Astrocyte (in vitro differentiated cells and primary cell): ENCODE measurements at regions not wholly inside any gene's neighbourhood (a gene's known extent, or its start where the extent isn't known, plus 50 kb on each side); places are given as distances from the start of the nearest gene placed in this dataset.

Source experiments
- DNase-seq: peaks from one replicate; pipeline ENCODE4 v3.0.0-alpha.2; 2010; ENCODE audit warnings: low read depth
- FAIRE-seq: peaks from 2 replicates; lab custom pipeline; 2011; peaks lifted over from hg19 to GRCh38; lab: Jason Lieb, UNC
- H2AFZ ChIP-seq: 2 replicates; pipeline ENCODE4 v1.6.0; 2012; ENCODE audit warnings: low read depth, low read length, inconsistent platforms
- H3K27ac ChIP-seq: 2 replicates; pipeline ENCODE4 v1.5.1; 2011; ENCODE audit warnings: low read depth, low read length, inconsistent platforms
- H3K27me3 ChIP-seq: 2 replicates; pipeline ENCODE4 v1.6.0; 2011; ENCODE audit warnings: low read length, inconsistent platforms; ENCODE audit not compliant: insufficient read depth
- H3K36me3 ChIP-seq: 2 replicates; pipeline ENCODE4 v1.5.1; 2011; ENCODE audit warnings: low read length, inconsistent platforms; ENCODE audit not compliant: insufficient read depth
- H3K4me1 ChIP-seq: 2 replicates; pipeline ENCODE4 v1.5.1; 2011; ENCODE audit warnings: low read length, inconsistent platforms; ENCODE audit not compliant: insufficient read depth
- H3K4me2 ChIP-seq: 2 replicates; pipeline ENCODE4 v1.6.0; 2012; ENCODE audit warnings: low read length, inconsistent platforms
- H3K4me3 ChIP-seq: 2 replicates; pipeline ENCODE4 v1.5.1; 2011; ENCODE audit warnings: low read depth, mild to moderate bottlenecking, low read length, inconsistent platforms; ENCODE audit not compliant: insufficient read depth
- H3K79me2 ChIP-seq: 2 replicates; pipeline ENCODE4 v1.6.0; 2012; ENCODE audit warnings: mild to moderate bottlenecking, low read length, inconsistent platforms; ENCODE audit not compliant: insufficient read depth
- H3K9ac ChIP-seq: 2 replicates; pipeline ENCODE4 v1.6.0; 2012; ENCODE audit warnings: mild to moderate bottlenecking, low read length, inconsistent platforms
- H3K9me3 ChIP-seq: 2 replicates; pipeline ENCODE4 v1.5.1; 2012; ENCODE audit warnings: low read depth, mild to moderate bottlenecking, low read length, inconsistent platforms; ENCODE audit not compliant: insufficient read depth
- H4K20me1 ChIP-seq: 2 replicates; pipeline ENCODE4 v1.6.0; 2012; ENCODE audit warnings: low read length, inconsistent platforms; ENCODE audit not compliant: insufficient read depth
- H3K27ac Mint-ChIP-seq: one replicate; pipeline ENCODE4 v1.8.0; 2021; ENCODE audit warnings: mild to moderate bottlenecking, mixed read lengths; ENCODE audit not compliant: unreplicated experiment
- H3K27me3 Mint-ChIP-seq: one replicate; pipeline ENCODE4 v1.8.0; 2021; ENCODE audit warnings: low read depth, mixed read lengths; ENCODE audit not compliant: unreplicated experiment
- H3K36me3 Mint-ChIP-seq: one replicate; pipeline ENCODE4 v1.8.0; 2021; ENCODE audit warnings: low read depth, mixed read lengths; ENCODE audit not compliant: unreplicated experiment
- H3K4me1 Mint-ChIP-seq: one replicate; pipeline ENCODE4 v1.8.0; 2021; ENCODE audit warnings: low read depth, mixed read lengths; ENCODE audit not compliant: unreplicated experiment
- H3K4me3 Mint-ChIP-seq: one replicate; pipeline ENCODE4 v1.8.0; 2021; ENCODE audit warnings: mild to moderate bottlenecking, moderate library complexity, mixed read lengths; ENCODE audit not compliant: unreplicated experiment
- H3K9me3 Mint-ChIP-seq: one replicate; pipeline ENCODE4 v1.8.0; 2021; ENCODE audit warnings: mild to moderate bottlenecking, mixed read lengths; ENCODE audit not compliant: unreplicated experiment
- CTCF ChIP-seq: IDR thresholded peaks from 2 replicates; pipeline ENCODE4 v1.5.1; 2011; ENCODE audit warnings: low read depth, mild to moderate bottlenecking, inconsistent platforms, low read length, moderate library complexity; ENCODE audit not compliant: insufficient read depth
- EZH2 ChIP-seq: IDR thresholded peaks from 2 replicates; pipeline ENCODE4 v1.6.1; 2012; ENCODE audit warnings: mild to moderate bottlenecking, low read length, inconsistent platforms; ENCODE audit not compliant: insufficient read depth

- Histone ChIP-seq H2AFZ (no peak overlapping the region), H3K27me3 (peaks cover 3% of the 10 kb centered on the region), H3K9ac (no peak overlapping the region), H3K9me3 (no peaks in the 10 kb centered on the region), H3K36me3 (no peaks in the 10 kb centered on the region), H3K4me3 (no peak overlapping the region), H4K20me1 (no peaks in the 10 kb centered on the region), H3K4me1 (peaks cover 10% of the 10 kb centered on the region), H3K79me2 (no peaks in the 10 kb centered on the region), H3K27ac (no peak overlapping the region), H3K4me2 (peak overlapping the region; percentile 46)
- H3K27me3 Mint-ChIP-seq, result peaks cover 33% of the 10 kb centered on the region
- FAIRE-seq, result no peak
- no peaks in the 10 kb centered on the region for H3K9me3 Mint-ChIP-seq
- no peak overlapping the region for H3K4me3 Mint-ChIP-seq
- DNase-seq, result peak; percentile 84
- no peaks in the 10 kb centered on the region for H3K36me3 Mint-ChIP-seq
- no peak overlapping the region for H3K27ac Mint-ChIP-seq
- H3K4me1 Mint-ChIP-seq, result peaks cover 5% of the 10 kb centered on the region
- TF ChIP-seq CTCF (no peak), EZH2 (no peak)
Observed at GRCh38 chr2:10220902-10221391, 81.8 kb upstream of the HPCAL1 start.

GRCh38 chr2:10221443-10221842 is 81.3 kb upstream of the HPCAL1 start:
- TF ChIP-seq CTCF, result no peak
- TF ChIP-seq EZH2, result no peak
- Histone ChIP-seq H3K4me3 (no peak overlapping the region), H3K9me3 (no peaks in the 10 kb centered on the region), H3K4me2 (peak overlapping the region; percentile 46), H4K20me1 (no peaks in the 10 kb centered on the region), H3K9ac (no peak overlapping the region), H3K36me3 (no peaks in the 10 kb centered on the region), H3K27ac (no peak overlapping the region), H3K4me1 (peaks cover 10% of the 10 kb centered on the region), H3K79me2 (no peaks in the 10 kb centered on the region), H2AFZ (no peak overlapping the region), H3K27me3 (peaks cover 3% of the 10 kb centered on the region)
- Mint-ChIP-seq H3K36me3 (no peaks in the 10 kb centered on the region), H3K4me1 (peaks cover 5% of the 10 kb centered on the region), H3K27ac (no peak overlapping the region), H3K9me3 (no peaks in the 10 kb centered on the region), H3K27me3 (peaks cover 35% of the 10 kb centered on the region), H3K4me3 (no peak overlapping the region)
- FAIRE-seq (no peak), DNase-seq (no peak)

- H3K4me3 Mint-ChIP-seq, result no peak overlapping the region
- H3K27me3 Mint-ChIP-seq, result peaks cover 36% of the 10 kb centered on the region
- peaks cover 4% of the 10 kb centered on the region for H3K4me1 Mint-ChIP-seq
- no peak overlapping the region for H3K27ac Mint-ChIP-seq
- no peaks in the 10 kb centered on the region for H3K36me3 Mint-ChIP-seq
- Histone ChIP-seq H3K79me2 (no peaks in the 10 kb centered on the region), H3K27me3 (peaks cover 3% of the 10 kb centered on the region), H2AFZ (no peak overlapping the region), H3K9ac (no peak overlapping the region), H3K4me3 (no peak overlapping the region), H3K36me3 (no peaks in the 10 kb centered on the region), H3K4me2 (no peak overlapping the region), H4K20me1 (no peaks in the 10 kb centered on the region), H3K4me1 (peaks cover 3% of the 10 kb centered on the region), H3K9me3 (no peaks in the 10 kb centered on the region), H3K27ac (no peak overlapping the region)
- DNase-seq (no peak), FAIRE-seq (no peak)
- no peaks in the 10 kb centered on the region for H3K9me3 Mint-ChIP-seq
- no peak for TF ChIP-seq EZH2
- no peak for TF ChIP-seq CTCF
Observed at GRCh38 chr2:10221976-10222870, 80.5 kb upstream of the HPCAL1 start.
